ENCODE measurements at regions not wholly inside any gene's neighbourhood (a gene's known extent, or its start where the extent isn't known, plus 50 kb on each side); places are given as distances from the start of the nearest gene placed in this dataset.

DNA sequence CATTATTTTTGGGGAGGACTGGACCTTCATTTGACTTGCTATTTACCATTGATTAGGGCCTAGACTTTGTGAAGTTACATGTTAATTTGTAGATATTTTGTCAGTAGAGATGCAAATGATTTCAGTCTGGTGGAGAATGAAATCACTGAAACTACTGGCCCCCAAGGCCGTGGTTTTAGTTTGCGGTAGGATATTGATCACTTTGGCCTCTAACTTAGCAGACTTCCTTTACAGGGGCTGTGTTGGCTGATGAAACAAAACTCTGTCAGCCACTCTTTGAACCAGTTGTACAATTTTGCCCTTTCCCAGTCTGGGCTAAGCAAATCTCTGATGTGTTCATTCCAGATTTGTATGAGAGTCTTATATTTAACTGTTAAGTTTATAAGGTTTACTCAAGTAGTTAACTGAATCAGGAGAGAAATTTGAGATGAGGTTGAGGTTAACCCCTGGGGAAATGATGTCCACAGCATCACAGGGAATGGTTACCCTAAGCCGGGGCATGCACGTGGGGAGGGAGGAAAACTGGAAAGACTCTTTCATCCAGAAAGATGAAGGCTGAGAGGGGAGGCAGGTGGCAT is 105.7 kb upstream of the INSIG1 start:
- no peaks in the 10 kb centered on the region for H3K36me3 ChIP-seq (ENCODE audit: control insufficient read depth, insufficient read depth, low read length)
- intact Hi-C loops (cut with micrococcal nuclease) = loop anchor here (5.0 kb wide), 2 partner anchors 105 to 265 kb away; partner anchors contain the start of gene INSIG1
- peaks cover 4 to 7% of the 10 kb centered on the region in 2 donors for H3K9me3 Mint-ChIP-seq

GRCh38 chr7:155192961-155193640 is 104.6 kb upstream of the INSIG1 start:
- Mint-ChIP-seq H3K27ac (no peak overlapping the region), H3K4me3 (no peak overlapping the region), H3K9me3 (peaks cover 4 to 7% of the 10 kb centered on the region in 2 donors), H3K27me3 (ENCODE audit: low read depth in 2 of 2) (peaks cover 14 to 41% of the 10 kb centered on the region in 2 donors), H3K36me3 (peaks cover 11% of the 10 kb centered on the region), H3K4me1 (peaks cover 5 to 11% of the 10 kb centered on the region in 2 donors)
- ATAC-seq = no peak
- no peak overlapping the region for H3K4me3 ChIP-seq (ENCODE audit: low read length)
- H3K9me3 ChIP-seq (ENCODE audit: control insufficient read depth, insufficient read depth, low read length) = peaks cover 5% of the 10 kb centered on the region
- intact Hi-C loops (cut with micrococcal nuclease) = loop anchor here (5.0 kb wide), 2 partner anchors 104 to 266 kb away; partner anchors contain the start of gene INSIG1
- H3K27me3 ChIP-seq (ENCODE audit: control insufficient read depth, insufficient read depth, low read length) = no peaks in the 10 kb centered on the region
- H3K36me3 ChIP-seq (ENCODE audit: control insufficient read depth, insufficient read depth, low read length) = no peaks in the 10 kb centered on the region
- H3K27ac ChIP-seq (ENCODE audit: low read length) = no peak overlapping the region
- WGBS (ENCODE audit: insufficient coverage) = 84% methylated on average over 10 of the region's 11 CpGs
- peaks cover 3% of the 10 kb centered on the region for H3K4me1 ChIP-seq (ENCODE audit: control insufficient read depth, insufficient read depth, low read length)
- DNase-seq = no peak
- TF ChIP-seq CTCF (IDR thresholded peaks at IDR 0.05) = no peak

More for the DNA sequence above, 105.7 kb upstream of the INSIG1 start:
- Mint-ChIP-seq H3K4me1 (peaks cover 5 to 11% of the 10 kb centered on the region in 2 donors), H3K27me3 (ENCODE audit: low read depth in 2 of 2) (peaks cover 14 to 35% of the 10 kb centered on the region in 2 donors), H3K36me3 (peaks cover 11% of the 10 kb centered on the region), H3K4me3 (no peak overlapping the region), H3K27ac (no peak overlapping the region)
- H3K27ac ChIP-seq (ENCODE audit: low read length) = no peak overlapping the region
- H3K9me3 ChIP-seq (ENCODE audit: control insufficient read depth, insufficient read depth, low read length) = peaks cover 3% of the 10 kb centered on the region
- no peak for TF ChIP-seq CTCF (IDR thresholded peaks at IDR 0.05)
- H3K4me3 ChIP-seq (ENCODE audit: low read length) = no peak overlapping the region
- no peak for ATAC-seq
- no peak for DNase-seq
- WGBS (ENCODE audit: insufficient coverage) = 79% methylated on average over 4 of the region's 4 CpGs
- H3K27me3 ChIP-seq (ENCODE audit: control insufficient read depth, insufficient read depth, low read length) = no peaks in the 10 kb centered on the region
- H3K4me1 ChIP-seq (ENCODE audit: control insufficient read depth, insufficient read depth, low read length) = peaks cover 3% of the 10 kb centered on the region

- Mint-ChIP-seq H3K4me3 (no peak overlapping the region), H3K27ac (no peak overlapping the region), H3K36me3 (peaks cover 11% of the 10 kb centered on the region), H3K4me1 (peaks cover 5 to 6% of the 10 kb centered on the region in 2 donors), H3K27me3 (ENCODE audit: low read depth in 2 of 2) (peaks cover 14 to 41% of the 10 kb centered on the region in 2 donors), H3K9me3 (peaks cover 4 to 7% of the 10 kb centered on the region in 2 donors)
- no peak for TF ChIP-seq CTCF (IDR thresholded peaks at IDR 0.05)
- no peak for DNase-seq
- intact Hi-C loops (cut with micrococcal nuclease) = loop anchor here (5.0 kb wide), 2 partner anchors 104 to 266 kb away; partner anchors contain the start of gene INSIG1
- no peak for ATAC-seq
- H3K27me3 ChIP-seq (ENCODE audit: control insufficient read depth, insufficient read depth, low read length) = no peaks in the 10 kb centered on the region
- H3K4me1 ChIP-seq (ENCODE audit: control insufficient read depth, insufficient read depth, low read length) = peaks cover 3% of the 10 kb centered on the region
- no peak overlapping the region for H3K4me3 ChIP-seq (ENCODE audit: low read length)
- H3K27ac ChIP-seq (ENCODE audit: low read length) = no peak overlapping the region
- peaks cover 5% of the 10 kb centered on the region for H3K9me3 ChIP-seq (ENCODE audit: control insufficient read depth, insufficient read depth, low read length)
- H3K36me3 ChIP-seq (ENCODE audit: control insufficient read depth, insufficient read depth, low read length) = no peaks in the 10 kb centered on the region
- WGBS (ENCODE audit: insufficient coverage) = 85% methylated on average over 2 of the region's 3 CpGs
Observed at GRCh38 chr7:155193716-155194115, 104.0 kb upstream of the INSIG1 start.

Data from natural killer cell (primary cell).